ENCODE measurements at regions not wholly inside any gene's neighbourhood (a gene's known extent, or its start where the extent isn't known, plus 50 kb on each side); places are given as distances from the start of the nearest gene placed in this dataset.

- Mint-ChIP-seq H3K4me3 (no peak overlapping the region), H3K36me3 (ENCODE audit: low read depth) (no peaks in the 10 kb centered on the region), H3K4me1 (ENCODE audit: low read depth) (no peaks in the 10 kb centered on the region), H3K9me3 (no peaks in the 10 kb centered on the region), H3K27ac (no peak overlapping the region), H3K27me3 (ENCODE audit: low read depth) (no peaks in the 10 kb centered on the region)
Observed at GRCh38 chr2:6526093-6526824, 339.4 kb downstream of the CMPK2 start.

- Mint-ChIP-seq H3K27me3 (ENCODE audit: low read depth) (peaks cover 7% of the 10 kb centered on the region), H3K9me3 (no peaks in the 10 kb centered on the region), H3K4me1 (ENCODE audit: low read depth) (no peaks in the 10 kb centered on the region), H3K4me3 (no peak overlapping the region), H3K27ac (no peak overlapping the region), H3K36me3 (ENCODE audit: low read depth) (no peaks in the 10 kb centered on the region)
Observed at GRCh38 chr2:6531304-6531703, 334.4 kb downstream of the CMPK2 start.

- Mint-ChIP-seq H3K9me3 (no peaks in the 10 kb centered on the region), H3K4me1 (ENCODE audit: low read depth) (no peaks in the 10 kb centered on the region), H3K4me3 (no peak overlapping the region), H3K27me3 (ENCODE audit: low read depth) (peaks cover 7% of the 10 kb centered on the region), H3K36me3 (ENCODE audit: low read depth) (no peaks in the 10 kb centered on the region), H3K27ac (no peak overlapping the region)
Observed at GRCh38 chr2:6535572-6535971, 330.1 kb downstream of the CMPK2 start.

GRCh38 chr2:6538607-6539006, 327.1 kb downstream of the CMPK2 start:
- Mint-ChIP-seq H3K36me3 (ENCODE audit: low read depth) (no peaks in the 10 kb centered on the region), H3K9me3 (no peaks in the 10 kb centered on the region), H3K4me1 (ENCODE audit: low read depth) (no peaks in the 10 kb centered on the region), H3K27ac (no peak overlapping the region), H3K27me3 (ENCODE audit: low read depth) (peaks cover 7% of the 10 kb centered on the region), H3K4me3 (no peak overlapping the region)

- Mint-ChIP-seq H3K4me1 (ENCODE audit: low read depth) (no peaks in the 10 kb centered on the region), H3K9me3 (no peaks in the 10 kb centered on the region), H3K27me3 (ENCODE audit: low read depth) (no peaks in the 10 kb centered on the region), H3K27ac (no peak overlapping the region), H3K4me3 (no peak overlapping the region), H3K36me3 (ENCODE audit: low read depth) (no peaks in the 10 kb centered on the region)
Observed at GRCh38 chr2:6545336-6545735, 320.4 kb downstream of the CMPK2 start.

- H3K4me3 Mint-ChIP-seq = no peak overlapping the region
- no peak overlapping the region for H3K27ac Mint-ChIP-seq
- no peaks in the 10 kb centered on the region for H3K27me3 Mint-ChIP-seq (ENCODE audit: low read depth)
- no peaks in the 10 kb centered on the region for H3K4me1 Mint-ChIP-seq (ENCODE audit: low read depth)
- H3K36me3 Mint-ChIP-seq (ENCODE audit: low read depth) = no peaks in the 10 kb centered on the region
- no peaks in the 10 kb centered on the region for H3K9me3 Mint-ChIP-seq
Observed at GRCh38 chr2:6545795-6546194, 319.9 kb downstream of the CMPK2 start.

- Mint-ChIP-seq H3K4me1 (ENCODE audit: low read depth) (no peaks in the 10 kb centered on the region), H3K4me3 (no peak overlapping the region), H3K36me3 (ENCODE audit: low read depth) (no peaks in the 10 kb centered on the region), H3K9me3 (no peaks in the 10 kb centered on the region), H3K27ac (no peak overlapping the region), H3K27me3 (ENCODE audit: low read depth) (no peaks in the 10 kb centered on the region)
Observed at GRCh38 chr2:6554466-6554865, 311.2 kb downstream of the CMPK2 start.

- Mint-ChIP-seq H3K9me3 (no peaks in the 10 kb centered on the region), H3K27ac (no peak overlapping the region), H3K36me3 (ENCODE audit: low read depth) (no peaks in the 10 kb centered on the region), H3K27me3 (ENCODE audit: low read depth) (no peaks in the 10 kb centered on the region), H3K4me1 (ENCODE audit: low read depth) (no peaks in the 10 kb centered on the region), H3K4me3 (no peak overlapping the region)
Observed at GRCh38 chr2:6556755-6557154, 309.0 kb downstream of the CMPK2 start.

- no peaks in the 10 kb centered on the region for H3K27me3 Mint-ChIP-seq (ENCODE audit: low read depth)
- no peaks in the 10 kb centered on the region for H3K4me1 Mint-ChIP-seq (ENCODE audit: low read depth)
- no peak overlapping the region for H3K4me3 Mint-ChIP-seq
- no peaks in the 10 kb centered on the region for H3K9me3 Mint-ChIP-seq
- H3K27ac Mint-ChIP-seq = no peak overlapping the region
- H3K36me3 Mint-ChIP-seq (ENCODE audit: low read depth) = no peaks in the 10 kb centered on the region
Observed at GRCh38 chr2:6557737-6558136, 308.0 kb downstream of the CMPK2 start.

GRCh38 chr2:6562771-6563170, 302.9 kb downstream of the CMPK2 start:
- no peaks in the 10 kb centered on the region for H3K9me3 Mint-ChIP-seq
- no peak overlapping the region for H3K4me3 Mint-ChIP-seq
- H3K36me3 Mint-ChIP-seq (ENCODE audit: low read depth) = no peaks in the 10 kb centered on the region
- H3K4me1 Mint-ChIP-seq (ENCODE audit: low read depth) = no peaks in the 10 kb centered on the region
- H3K27me3 Mint-ChIP-seq (ENCODE audit: low read depth) = no peaks in the 10 kb centered on the region
- no peak overlapping the region for H3K27ac Mint-ChIP-seq

GRCh38 chr2:6564326-6564725, 301.4 kb downstream of the CMPK2 start:
- Mint-ChIP-seq H3K4me1 (ENCODE audit: low read depth) (no peaks in the 10 kb centered on the region), H3K27me3 (ENCODE audit: low read depth) (no peaks in the 10 kb centered on the region), H3K4me3 (no peak overlapping the region), H3K36me3 (ENCODE audit: low read depth) (no peaks in the 10 kb centered on the region), H3K27ac (no peak overlapping the region), H3K9me3 (no peaks in the 10 kb centered on the region)

- Mint-ChIP-seq H3K27me3 (ENCODE audit: low read depth) (no peaks in the 10 kb centered on the region), H3K27ac (no peak overlapping the region), H3K9me3 (no peaks in the 10 kb centered on the region), H3K36me3 (ENCODE audit: low read depth) (no peaks in the 10 kb centered on the region), H3K4me3 (no peak overlapping the region), H3K4me1 (ENCODE audit: low read depth) (no peaks in the 10 kb centered on the region)
Observed at GRCh38 chr2:6574121-6574520, 291.6 kb downstream of the CMPK2 start.

- no peak overlapping the region for H3K27ac Mint-ChIP-seq
- H3K4me3 Mint-ChIP-seq = no peak overlapping the region
- H3K27me3 Mint-ChIP-seq (ENCODE audit: low read depth) = no peaks in the 10 kb centered on the region
- no peaks in the 10 kb centered on the region for H3K4me1 Mint-ChIP-seq (ENCODE audit: low read depth)
- no peaks in the 10 kb centered on the region for H3K9me3 Mint-ChIP-seq
- H3K36me3 Mint-ChIP-seq (ENCODE audit: low read depth) = no peaks in the 10 kb centered on the region
Observed at GRCh38 chr2:6576302-6576701, 289.4 kb downstream of the CMPK2 start.

- Mint-ChIP-seq H3K4me1 (ENCODE audit: low read depth) (no peaks in the 10 kb centered on the region), H3K27me3 (ENCODE audit: low read depth) (no peaks in the 10 kb centered on the region), H3K4me3 (no peak overlapping the region), H3K27ac (no peak overlapping the region), H3K36me3 (ENCODE audit: low read depth) (no peaks in the 10 kb centered on the region), H3K9me3 (no peaks in the 10 kb centered on the region)
Observed at GRCh38 chr2:6577960-6578359, 287.7 kb downstream of the CMPK2 start.

GRCh38 chr2:6578416-6578815, 287.3 kb downstream of the CMPK2 start:
- Mint-ChIP-seq H3K4me3 (no peak overlapping the region), H3K27me3 (ENCODE audit: low read depth) (no peaks in the 10 kb centered on the region), H3K4me1 (ENCODE audit: low read depth) (no peaks in the 10 kb centered on the region), H3K36me3 (ENCODE audit: low read depth) (no peaks in the 10 kb centered on the region), H3K27ac (no peak overlapping the region), H3K9me3 (no peaks in the 10 kb centered on the region)

GRCh38 chr2:6579281-6579680, 286.4 kb downstream of the CMPK2 start:
- Mint-ChIP-seq H3K4me3 (no peak overlapping the region), H3K4me1 (ENCODE audit: low read depth) (no peaks in the 10 kb centered on the region), H3K27me3 (ENCODE audit: low read depth) (no peaks in the 10 kb centered on the region), H3K36me3 (ENCODE audit: low read depth) (no peaks in the 10 kb centered on the region), H3K9me3 (no peaks in the 10 kb centered on the region), H3K27ac (no peak overlapping the region)
